ENCODE measurements at regions not wholly inside any gene's neighbourhood (a gene's known extent, or its start where the extent isn't known, plus 50 kb on each side); places are given as distances from the start of the nearest gene placed in this dataset.

DNA sequence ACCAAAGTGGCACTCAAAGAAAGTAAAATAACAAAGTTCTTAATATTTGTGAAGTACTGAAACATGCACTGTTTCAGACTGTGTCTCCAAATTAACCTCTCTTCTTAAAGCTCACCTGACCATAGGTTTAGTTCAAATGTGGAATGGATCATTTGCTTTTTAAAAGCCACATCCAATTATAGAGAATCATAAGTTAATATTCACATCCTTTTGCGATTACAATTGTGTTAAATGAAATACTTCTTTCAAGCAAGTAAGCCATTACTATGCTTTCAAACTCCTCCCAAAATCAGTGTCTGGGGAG is 95.3 kb upstream of the PTPN13 start:
- no peak overlapping the region for H3K4me3 Mint-ChIP-seq
- H3K27ac Mint-ChIP-seq = no peak overlapping the region
- H3K9me3 Mint-ChIP-seq = no peaks in the 10 kb centered on the region

GRCh38 chr4:86500527-86500926 is 93.6 kb upstream of the PTPN13 start:
- Mint-ChIP-seq H3K9me3 (no peaks in the 10 kb centered on the region), H3K27me3 (ENCODE audit: insufficient read depth) (peaks cover 2% of the 10 kb centered on the region), H3K36me3 (ENCODE audit: low read depth) (no peaks in the 10 kb centered on the region), H3K4me1 (peaks cover 44% of the 10 kb centered on the region), H3K27ac (no peak overlapping the region), H3K4me3 (no peak overlapping the region)
- Histone ChIP-seq H3K4me1 (ENCODE audit: control insufficient read depth, insufficient read depth, low read length) (peaks cover 17% of the 10 kb centered on the region), H3K27ac (ENCODE audit: low read depth, low read length) (no peak overlapping the region), H3K4me3 (ENCODE audit: low read length) (no peak overlapping the region), H3K36me3 (ENCODE audit: control insufficient read depth, insufficient read depth, low read length) (no peaks in the 10 kb centered on the region), H3K9me3 (ENCODE audit: control insufficient read depth, low read length) (no peaks in the 10 kb centered on the region), H3K27me3 (ENCODE audit: control insufficient read depth, insufficient read depth, low read length, poor library complexity, severe bottlenecking) (no peaks in the 10 kb centered on the region), H3K9ac (ENCODE audit: extremely low read depth, low read length, poor library complexity, severe bottlenecking) (no peak overlapping the region)
- TF ChIP-seq, protein P1, sequence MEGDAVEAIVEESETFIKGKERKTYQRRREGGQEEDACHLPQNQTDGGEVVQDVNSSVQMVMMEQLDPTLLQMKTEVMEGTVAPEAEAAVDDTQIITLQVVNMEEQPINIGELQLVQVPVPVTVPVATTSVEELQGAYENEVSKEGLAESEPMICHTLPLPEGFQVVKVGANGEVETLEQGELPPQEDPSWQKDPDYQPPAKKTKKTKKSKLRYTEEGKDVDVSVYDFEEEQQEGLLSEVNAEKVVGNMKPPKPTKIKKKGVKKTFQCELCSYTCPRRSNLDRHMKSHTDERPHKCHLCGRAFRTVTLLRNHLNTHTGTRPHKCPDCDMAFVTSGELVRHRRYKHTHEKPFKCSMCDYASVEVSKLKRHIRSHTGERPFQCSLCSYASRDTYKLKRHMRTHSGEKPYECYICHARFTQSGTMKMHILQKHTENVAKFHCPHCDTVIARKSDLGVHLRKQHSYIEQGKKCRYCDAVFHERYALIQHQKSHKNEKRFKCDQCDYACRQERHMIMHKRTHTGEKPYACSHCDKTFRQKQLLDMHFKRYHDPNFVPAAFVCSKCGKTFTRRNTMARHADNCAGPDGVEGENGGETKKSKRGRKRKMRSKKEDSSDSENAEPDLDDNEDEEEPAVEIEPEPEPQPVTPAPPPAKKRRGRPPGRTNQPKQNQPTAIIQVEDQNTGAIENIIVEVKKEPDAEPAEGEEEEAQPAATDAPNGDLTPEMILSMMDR (conservative IDR thresholded peaks at IDR 0.05) = no peak
- no peak for DNase-seq

More for the DNA sequence above, 95.3 kb upstream of the PTPN13 start:
- H3K27ac ChIP-seq (ENCODE audit: low read depth, low read length) = no peak overlapping the region
- no peaks in the 10 kb centered on the region for H3K9me3 ChIP-seq (ENCODE audit: control insufficient read depth, low read length)
- H3K4me3 ChIP-seq (ENCODE audit: low read length) = no peak overlapping the region
- no peak overlapping the region for H3K9ac ChIP-seq (ENCODE audit: extremely low read depth, low read length, poor library complexity, severe bottlenecking)
- DNase-seq = no peak
- H3K27me3 ChIP-seq (ENCODE audit: control insufficient read depth, insufficient read depth, low read length, poor library complexity, severe bottlenecking) = no peaks in the 10 kb centered on the region
- TF ChIP-seq, protein P1 (conservative IDR thresholded peaks at IDR 0.05) = no peak
- no peaks in the 10 kb centered on the region for H3K36me3 ChIP-seq (ENCODE audit: control insufficient read depth, insufficient read depth, low read length)
- peaks cover 5% of the 10 kb centered on the region for H3K36me3 Mint-ChIP-seq (ENCODE audit: low read depth)
- no CpG with 5 or more reads among the region's 1 CpG for WGBS, 2 experiments (ENCODE audit: insufficient coverage in 1 of 2, insufficient read length in 1 of 2)
- H3K4me1 Mint-ChIP-seq = peaks cover 45% of the 10 kb centered on the region
- H3K27me3 Mint-ChIP-seq (ENCODE audit: insufficient read depth) = peaks cover 2% of the 10 kb centered on the region
- peaks cover 17% of the 10 kb centered on the region for H3K4me1 ChIP-seq (ENCODE audit: control insufficient read depth, insufficient read depth, low read length)

- TF ChIP-seq, protein P1 (conservative IDR thresholded peaks at IDR 0.05) = no peak
- Histone ChIP-seq H3K36me3 (ENCODE audit: control insufficient read depth, insufficient read depth, low read length) (no peaks in the 10 kb centered on the region), H3K27me3 (ENCODE audit: control insufficient read depth, insufficient read depth, low read length, poor library complexity, severe bottlenecking) (no peaks in the 10 kb centered on the region), H3K9ac (ENCODE audit: extremely low read depth, low read length, poor library complexity, severe bottlenecking) (no peak overlapping the region), H3K4me3 (ENCODE audit: low read length) (no peak overlapping the region), H3K4me1 (ENCODE audit: control insufficient read depth, insufficient read depth, low read length) (peaks cover 15% of the 10 kb centered on the region), H3K9me3 (ENCODE audit: control insufficient read depth, low read length) (no peaks in the 10 kb centered on the region), H3K27ac (ENCODE audit: low read depth, low read length) (no peak overlapping the region)
- Mint-ChIP-seq H3K36me3 (ENCODE audit: low read depth) (no peaks in the 10 kb centered on the region), H3K4me3 (no peak overlapping the region), H3K9me3 (no peaks in the 10 kb centered on the region), H3K4me1 (peaks cover 37% of the 10 kb centered on the region), H3K27me3 (ENCODE audit: insufficient read depth) (peaks cover 2% of the 10 kb centered on the region), H3K27ac (no peak overlapping the region)
- DNase-seq = no peak
- 94 to 100% methylated on average over 1 to 2 of the region's 2 CpGs for WGBS, 2 experiments (ENCODE audit: insufficient coverage in 1 of 2, insufficient read length in 1 of 2)
These were observed 92.0 kb upstream of the PTPN13 start for GRCh38 chr4:86502081-86502480.
